ENCODE measurements at regions not wholly inside any gene's neighbourhood (a gene's known extent, or its start where the extent isn't known, plus 50 kb on each side); places are given as distances from the start of the nearest gene placed in this dataset.
"Not testable (repeated sequence)": the region's sequence is repeated elsewhere in the genome, so short reads cannot be mapped to it uniquely, and the experiment has no call there.

GRCh38 chr2:193228276-193228675 lies 1033.5 kb upstream of the TMEFF2 start:
- H3K4me1 ChIP-seq (ENCODE audit: control insufficient read depth, insufficient read depth, low read length) = no peaks in the 10 kb centered on the region
- no peak overlapping the region for H3K27ac ChIP-seq (ENCODE audit: insufficient read depth, low read depth, low read length, poor library complexity, severe bottlenecking)
- H3K9me3 ChIP-seq (ENCODE audit: control insufficient read depth, low read length) = no peaks in the 10 kb centered on the region
- H3K4me3 ChIP-seq (ENCODE audit: insufficient read depth, low read depth, low read length) = no peak overlapping the region
- H3K27me3 ChIP-seq (ENCODE audit: control insufficient read depth, insufficient read depth, low read length, poor library complexity, severe bottlenecking) = no peaks in the 10 kb centered on the region
- H3K36me3 ChIP-seq (ENCODE audit: control insufficient read depth, insufficient read depth, low read length) = no peaks in the 10 kb centered on the region
- 92 to 100% methylated on average over 1 of the region's 1 CpG for WGBS, 2 experiments

GRCh38 chr2:193222454-193222853 lies 1027.7 kb upstream of the TMEFF2 start:
- 100% methylated on average over 1 of the region's 2 CpGs for WGBS, 2 experiments

DNA sequence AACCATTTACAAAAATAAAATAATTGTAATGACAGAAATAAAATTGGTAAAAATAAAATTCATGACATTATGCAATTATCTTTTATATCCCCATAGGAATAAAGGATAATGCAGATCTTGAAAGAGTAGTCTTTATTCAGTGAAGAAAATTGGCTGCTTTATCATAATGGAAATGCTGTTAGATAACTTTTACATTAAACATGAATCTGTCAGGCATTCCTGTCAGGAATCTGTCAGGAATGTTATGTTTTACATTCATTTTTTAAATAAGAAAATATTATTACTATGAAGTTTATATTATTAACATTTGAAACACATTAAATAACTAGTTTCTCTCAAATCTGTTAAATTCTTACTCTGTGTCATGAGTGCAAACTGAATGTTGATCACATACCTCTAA lies 1024.7 kb upstream of the TMEFF2 start:
- Histone ChIP-seq H3K4me3 (ENCODE audit: insufficient read depth, low read depth, low read length) (no peak overlapping the region), H3K9me3 (ENCODE audit: control insufficient read depth, low read length) (no peaks in the 10 kb centered on the region), H3K27ac (ENCODE audit: insufficient read depth, low read depth, low read length, poor library complexity, severe bottlenecking) (no peak overlapping the region), H3K27me3 (ENCODE audit: control insufficient read depth, insufficient read depth, low read length, poor library complexity, severe bottlenecking) (no peaks in the 10 kb centered on the region), H3K4me1 (ENCODE audit: control insufficient read depth, insufficient read depth, low read length) (no peaks in the 10 kb centered on the region), H3K36me3 (ENCODE audit: control insufficient read depth, insufficient read depth, low read length) (no peaks in the 10 kb centered on the region)

More at GRCh38 chr2:193222454-193222853, 1027.7 kb upstream of the TMEFF2 start:
- H3K36me3 ChIP-seq (ENCODE audit: control insufficient read depth, insufficient read depth, low read length) = no peaks in the 10 kb centered on the region
- H3K27me3 ChIP-seq (ENCODE audit: control insufficient read depth, insufficient read depth, low read length, poor library complexity, severe bottlenecking) = no peaks in the 10 kb centered on the region
- H3K9me3 ChIP-seq (ENCODE audit: control insufficient read depth, low read length) = no peaks in the 10 kb centered on the region
- H3K4me1 ChIP-seq (ENCODE audit: control insufficient read depth, insufficient read depth, low read length) = no peaks in the 10 kb centered on the region
- H3K27ac ChIP-seq (ENCODE audit: insufficient read depth, low read depth, low read length, poor library complexity, severe bottlenecking) = no peak overlapping the region
- H3K4me3 ChIP-seq (ENCODE audit: insufficient read depth, low read depth, low read length) = no peak overlapping the region

DNA sequence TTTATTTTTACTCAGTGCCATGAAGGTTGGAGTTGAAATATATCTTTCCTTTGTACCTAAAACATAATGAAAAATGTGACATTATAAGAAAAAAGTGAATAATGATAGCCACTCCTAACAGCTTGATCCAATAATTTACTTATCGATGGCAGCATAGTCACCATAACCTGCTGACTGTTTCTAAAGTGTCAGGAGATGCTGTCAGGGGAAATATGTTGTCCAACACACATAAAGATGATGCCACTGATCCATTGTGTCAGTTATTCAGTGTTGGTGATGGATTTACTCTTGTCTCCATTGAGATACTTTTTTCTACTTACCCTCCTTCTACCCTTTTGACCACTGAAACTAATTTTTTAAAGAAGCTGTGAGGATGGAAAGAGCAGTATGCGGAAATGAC lies 1006.9 kb upstream of the TMEFF2 start:
- WGBS, 2 experiments = 96 to 100% methylated on average over 1 to 2 of the region's 2 CpGs
- H3K9me3 ChIP-seq (ENCODE audit: control insufficient read depth, low read length) = no peaks in the 10 kb centered on the region

DNA sequence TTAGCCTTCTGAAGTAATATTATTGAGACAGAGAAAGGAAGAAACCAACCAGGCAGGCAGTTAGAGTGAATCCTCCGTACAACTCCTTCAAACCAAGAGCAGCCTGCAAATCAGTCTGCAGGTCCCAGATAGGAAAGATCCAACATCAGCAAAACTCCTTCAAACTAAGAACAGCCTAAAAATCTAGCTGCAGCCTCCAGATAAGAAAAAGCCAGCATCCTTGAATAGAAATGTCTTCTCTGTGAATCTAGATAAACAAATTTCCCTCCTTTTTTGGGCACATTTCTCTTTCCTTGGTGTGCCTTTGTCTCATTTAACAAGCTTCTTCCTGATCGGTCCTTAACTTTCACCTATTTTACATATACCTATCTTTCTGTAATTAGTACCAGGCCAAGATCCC lies 1004.6 kb upstream of the TMEFF2 start:
- no peaks in the 10 kb centered on the region for H3K27me3 ChIP-seq (ENCODE audit: control insufficient read depth, insufficient read depth, low read length, poor library complexity, severe bottlenecking)
- WGBS, 2 experiments = 93 to 99% methylated on average over 2 of the region's 2 CpGs
- no peaks in the 10 kb centered on the region for H3K9me3 ChIP-seq (ENCODE audit: control insufficient read depth, low read length)
- H3K4me3 ChIP-seq (ENCODE audit: insufficient read depth, low read depth, low read length) = no peak overlapping the region
- H3K27ac ChIP-seq (ENCODE audit: insufficient read depth, low read depth, low read length, poor library complexity, severe bottlenecking) = no peak overlapping the region
- H3K36me3 ChIP-seq (ENCODE audit: control insufficient read depth, insufficient read depth, low read length) = no peaks in the 10 kb centered on the region
- no peaks in the 10 kb centered on the region for H3K4me1 ChIP-seq (ENCODE audit: control insufficient read depth, insufficient read depth, low read length)

More for the DNA sequence above, 1006.9 kb upstream of the TMEFF2 start:
- Histone ChIP-seq H3K4me3 (ENCODE audit: insufficient read depth, low read depth, low read length) (no peak overlapping the region), H3K4me1 (ENCODE audit: control insufficient read depth, insufficient read depth, low read length) (no peaks in the 10 kb centered on the region), H3K27ac (ENCODE audit: insufficient read depth, low read depth, low read length, poor library complexity, severe bottlenecking) (no peak overlapping the region), H3K36me3 (ENCODE audit: control insufficient read depth, insufficient read depth, low read length) (no peaks in the 10 kb centered on the region), H3K27me3 (ENCODE audit: control insufficient read depth, insufficient read depth, low read length, poor library complexity, severe bottlenecking) (no peaks in the 10 kb centered on the region)

DNA sequence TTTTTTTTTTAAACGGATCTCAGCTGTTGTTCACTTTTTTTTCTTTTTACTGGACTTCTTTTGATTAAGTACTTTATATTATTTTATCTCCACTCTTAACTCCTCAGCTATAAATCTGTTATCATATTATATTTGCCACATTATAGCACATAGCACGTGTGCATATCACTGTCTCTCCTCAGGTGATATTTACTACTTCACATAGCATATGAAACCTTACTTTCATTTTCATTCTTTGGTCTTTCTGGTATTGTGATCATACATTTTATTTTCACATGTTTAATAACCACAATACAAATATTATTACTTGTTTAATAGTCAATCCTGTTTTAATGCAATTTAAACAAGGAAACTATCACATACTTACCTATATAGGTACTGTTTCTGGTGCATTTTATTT lies 993.1 kb upstream of the TMEFF2 start:
- H3K27ac ChIP-seq (ENCODE audit: insufficient read depth, low read depth, low read length, poor library complexity, severe bottlenecking) = no peak overlapping the region
- no peak overlapping the region for H3K4me3 ChIP-seq (ENCODE audit: insufficient read depth, low read depth, low read length)
- no peaks in the 10 kb centered on the region for H3K36me3 ChIP-seq (ENCODE audit: control insufficient read depth, insufficient read depth, low read length)
- H3K27me3 ChIP-seq (ENCODE audit: control insufficient read depth, insufficient read depth, low read length, poor library complexity, severe bottlenecking) = no peaks in the 10 kb centered on the region
- 88 to 100% methylated on average over 1 to 2 of the region's 2 CpGs for WGBS, 2 experiments
- H3K9me3 ChIP-seq (ENCODE audit: control insufficient read depth, low read length) = no peaks in the 10 kb centered on the region
- no peaks in the 10 kb centered on the region for H3K4me1 ChIP-seq (ENCODE audit: control insufficient read depth, insufficient read depth, low read length)

DNA sequence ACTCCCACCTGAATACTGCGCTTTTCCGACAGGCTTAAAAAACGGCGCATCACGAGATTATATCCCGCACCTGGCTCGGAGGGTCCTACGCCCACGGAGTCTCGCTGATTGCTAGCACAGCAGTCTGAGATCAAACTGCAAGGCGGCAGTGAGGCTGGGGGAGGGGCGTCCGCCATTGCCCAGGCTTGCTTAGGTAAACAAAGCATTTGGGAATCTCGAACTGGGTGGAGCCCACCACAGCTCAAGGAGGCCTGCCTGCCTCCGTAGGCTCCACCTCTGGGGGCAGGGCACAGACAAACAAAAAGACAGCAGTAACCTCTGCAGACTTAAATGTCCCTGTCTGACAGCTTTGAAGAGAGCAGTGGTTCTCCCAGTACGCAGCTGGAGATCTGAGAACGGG lies 976.2 kb upstream of the TMEFF2 start:
- WGBS, 2 experiments = 24 to 79% methylated on average over 4 to 10 of the region's 17 CpGs
- H3K4me1 ChIP-seq (ENCODE audit: control insufficient read depth, insufficient read depth, low read length); H3K4me3 ChIP-seq (ENCODE audit: insufficient read depth, low read depth, low read length); H3K27me3 ChIP-seq (ENCODE audit: control insufficient read depth, insufficient read depth, low read length, poor library complexity, severe bottlenecking); H3K27ac ChIP-seq (ENCODE audit: insufficient read depth, low read depth, low read length, poor library complexity, severe bottlenecking); H3K36me3 ChIP-seq (ENCODE audit: control insufficient read depth, insufficient read depth, low read length); H3K9me3 ChIP-seq (ENCODE audit: control insufficient read depth, low read length): not testable (repeated sequence)

GRCh38 chr2:193156480-193156879 lies 961.7 kb upstream of the TMEFF2 start:
- H3K27me3 ChIP-seq (ENCODE audit: control insufficient read depth, insufficient read depth, low read length, poor library complexity, severe bottlenecking) = no peaks in the 10 kb centered on the region
- H3K4me3 ChIP-seq (ENCODE audit: insufficient read depth, low read depth, low read length) = no peak overlapping the region
- no peaks in the 10 kb centered on the region for H3K9me3 ChIP-seq (ENCODE audit: control insufficient read depth, low read length)
- no peaks in the 10 kb centered on the region for H3K36me3 ChIP-seq (ENCODE audit: control insufficient read depth, insufficient read depth, low read length)
- no peaks in the 10 kb centered on the region for H3K4me1 ChIP-seq (ENCODE audit: control insufficient read depth, insufficient read depth, low read length)
- WGBS, 2 experiments = 88 to 95% methylated on average over 1 of the region's 1 CpG
- no peak overlapping the region for H3K27ac ChIP-seq (ENCODE audit: insufficient read depth, low read depth, low read length, poor library complexity, severe bottlenecking)

DNA sequence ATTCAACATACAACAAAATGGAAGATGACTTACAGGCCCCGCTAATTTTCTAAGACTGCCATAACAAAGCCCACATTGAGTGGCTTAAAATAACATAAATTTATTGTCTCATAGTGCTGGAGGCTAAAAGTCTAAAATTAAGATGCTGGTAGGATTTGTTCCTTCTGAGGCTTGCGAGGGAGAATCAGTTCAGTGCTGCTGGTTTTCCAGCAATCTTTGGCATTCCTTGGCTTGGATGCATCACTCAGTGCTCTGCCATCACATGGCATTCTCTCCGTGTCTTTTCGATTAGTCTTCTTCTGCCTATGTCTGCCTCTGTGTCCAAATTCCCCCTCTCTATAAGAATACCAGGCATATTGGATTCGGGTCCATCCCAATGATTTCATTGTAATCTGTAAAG lies 959.3 kb upstream of the TMEFF2 start:
- Histone ChIP-seq H3K27ac (ENCODE audit: insufficient read depth, low read depth, low read length, poor library complexity, severe bottlenecking) (no peak overlapping the region), H3K4me3 (ENCODE audit: insufficient read depth, low read depth, low read length) (no peak overlapping the region), H3K4me1 (ENCODE audit: control insufficient read depth, insufficient read depth, low read length) (no peaks in the 10 kb centered on the region), H3K27me3 (ENCODE audit: control insufficient read depth, insufficient read depth, low read length, poor library complexity, severe bottlenecking) (no peaks in the 10 kb centered on the region), H3K9me3 (ENCODE audit: control insufficient read depth, low read length) (no peaks in the 10 kb centered on the region), H3K36me3 (ENCODE audit: control insufficient read depth, insufficient read depth, low read length) (no peaks in the 10 kb centered on the region)
- 97% methylated on average over 4 to 5 of the region's 5 CpGs for WGBS, 2 experiments

DNA sequence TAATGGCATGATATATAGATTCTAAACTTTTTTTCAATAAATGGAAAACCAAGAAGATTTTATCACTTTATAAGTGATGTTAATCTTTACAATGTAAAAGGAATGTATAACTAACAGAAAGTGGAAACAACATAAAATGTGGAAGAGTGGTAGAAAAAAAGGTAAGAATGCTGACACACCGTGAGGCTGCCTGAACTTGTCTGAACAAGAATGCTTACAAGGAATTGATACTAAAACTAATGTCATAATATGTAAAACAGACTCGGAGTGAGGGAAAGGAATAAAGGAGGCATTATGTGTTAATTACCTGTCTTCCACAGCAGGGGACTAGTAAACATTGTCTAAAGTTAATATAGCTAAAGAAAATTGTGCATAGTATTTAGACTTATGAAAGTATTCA lies 958.8 kb upstream of the TMEFF2 start:
- WGBS, 2 experiments = 97 to 100% methylated on average over 1 to 2 of the region's 2 CpGs
- Histone ChIP-seq H3K4me1 (ENCODE audit: control insufficient read depth, insufficient read depth, low read length) (no peaks in the 10 kb centered on the region), H3K36me3 (ENCODE audit: control insufficient read depth, insufficient read depth, low read length) (no peaks in the 10 kb centered on the region), H3K9me3 (ENCODE audit: control insufficient read depth, low read length) (no peaks in the 10 kb centered on the region), H3K4me3 (ENCODE audit: insufficient read depth, low read depth, low read length) (no peak overlapping the region), H3K27me3 (ENCODE audit: control insufficient read depth, insufficient read depth, low read length, poor library complexity, severe bottlenecking) (no peaks in the 10 kb centered on the region), H3K27ac (ENCODE audit: insufficient read depth, low read depth, low read length, poor library complexity, severe bottlenecking) (no peak overlapping the region)

- not testable (repeated sequence) for H3K36me3 ChIP-seq (ENCODE audit: control insufficient read depth, insufficient read depth, low read length); H3K27me3 ChIP-seq (ENCODE audit: control insufficient read depth, insufficient read depth, low read length, poor library complexity, severe bottlenecking); H3K4me1 ChIP-seq (ENCODE audit: control insufficient read depth, insufficient read depth, low read length); H3K9me3 ChIP-seq (ENCODE audit: control insufficient read depth, low read length); H3K4me3 ChIP-seq (ENCODE audit: insufficient read depth, low read depth, low read length); H3K27ac ChIP-seq (ENCODE audit: insufficient read depth, low read depth, low read length, poor library complexity, severe bottlenecking)
- 60 to 66% methylated on average over 5 of the region's 5 CpGs for WGBS, 2 experiments
These were observed 947.7 kb upstream of the TMEFF2 start for GRCh38 chr2:193142467-193142866.
